DOHH2 (cell line): ENCODE measurements at regions not wholly inside any gene's neighbourhood (a gene's known extent, or its start where the extent isn't known, plus 50 kb on each side); places are given as distances from the start of the nearest gene placed in this dataset.

Experiments
- H3F3A ChIP-seq: fragments of 200-600 bp; sonication (generic), shearing (Covaris generic); 2 replicates; pipeline ENCODE4 v1.6.0; 2016; ENCODE audit warnings: antibody characterized with exemption, mild to moderate bottlenecking; ENCODE audit not compliant: control insufficient read depth, insufficient read depth
- H3K27ac ChIP-seq: fragments of 200-600 bp; sonication (generic); 2 replicates; pipeline ENCODE4 v1.5.1; 2014; ENCODE audit warnings: low read depth, mild to moderate bottlenecking, low read length, moderate library complexity
- H3K27me3 ChIP-seq: fragments of 200-600 bp; sonication (generic); 2 replicates; pipeline ENCODE4 v1.6.1; 2014; ENCODE audit warnings: mild to moderate bottlenecking, low read length, mixed read lengths; ENCODE audit not compliant: control insufficient read depth
- H3K36me3 ChIP-seq: fragments of 200-600 bp; sonication (generic); 2 replicates; pipeline ENCODE4 v1.6.1; 2014; ENCODE audit warnings: mild to moderate bottlenecking, low read length, moderate library complexity, mixed read lengths; ENCODE audit not compliant: control insufficient read depth
- H3K4me1 ChIP-seq: fragments of 200-600 bp; sonication (generic); 2 replicates; pipeline ENCODE4 v1.6.1; 2014; ENCODE audit warnings: mild to moderate bottlenecking, low read length, mixed read lengths; ENCODE audit not compliant: control insufficient read depth
- H3K4me2 ChIP-seq: fragments of 200-600 bp; sonication (generic); 2 replicates; pipeline ENCODE4 v1.6.0; 2014; ENCODE audit warnings: mild to moderate bottlenecking, low read length, moderate library complexity
- H3K4me3 ChIP-seq: fragments of 200-600 bp; sonication (generic); 2 replicates; pipeline ENCODE4 v1.5.1; 2014; ENCODE audit warnings: mild to moderate bottlenecking, low read length, mixed read lengths
- H3K79me2 ChIP-seq: fragments of 200-600 bp; sonication (generic); 2 replicates; pipeline ENCODE4 v1.6.1; 2014; ENCODE audit warnings: mild to moderate bottlenecking, low read length, mixed read lengths; ENCODE audit not compliant: control insufficient read depth
- H3K9me2 ChIP-seq: fragments of 200-600 bp; sonication (generic); replicated peaks from 2 replicates; pipeline ENCODE4 v1.6.1; 2014; ENCODE audit warnings: mild to moderate bottlenecking, low read length, mixed read lengths; ENCODE audit not compliant: control insufficient read depth
- H3K9me3 ChIP-seq: fragments of 200-600 bp; sonication (generic); 2 replicates; pipeline ENCODE4 v1.6.1; 2014; ENCODE audit warnings: antibody characterized with exemption, low read length, mixed read lengths; ENCODE audit not compliant: control insufficient read depth, insufficient read depth
- H4K20me1 ChIP-seq: fragments of 200-600 bp; sonication (generic); 2 replicates; pipeline ENCODE4 v1.6.0; 2014; ENCODE audit warnings: low read depth, mild to moderate bottlenecking, antibody characterized with exemption, low read length, moderate library complexity; ENCODE audit not compliant: control insufficient read depth, insufficient read depth
- EZH2phosphoT487 ChIP-seq: fragments of 200-600 bp; sonication (generic); IDR thresholded peaks from 2 replicates; pipeline ENCODE4 v1.6.1; 2017; ENCODE audit warnings: borderline replicate concordance, mild to moderate bottlenecking, antibody characterized with exemption, low read length, moderate library complexity, mixed read lengths
- TF ChIP-seq, protein P1 (sequence below): fragments of 200-600 bp; sonication (generic); IDR thresholded peaks from one replicate; pipeline ENCODE4 v1.5.1; 2014; ENCODE audit warnings: antibody characterized with exemption, mild to moderate bottlenecking, low read depth, low read length; ENCODE audit not compliant: poor library complexity, severe bottlenecking

GRCh38 chr2:187054501-187055319 lies 205.7 kb upstream of the ZSWIM2 start:
- H3K4me2 ChIP-seq = no peak overlapping the region
- H3K27ac ChIP-seq = no peak overlapping the region
- no peaks in the 10 kb centered on the region for H3K4me1 ChIP-seq
- H3K27me3 ChIP-seq = no peaks in the 10 kb centered on the region
- H3F3A ChIP-seq = no peaks in the 10 kb centered on the region
- no peak overlapping the region for H3K4me3 ChIP-seq
- H3K9me2 ChIP-seq = no peaks in the 10 kb centered on the region
- H4K20me1 ChIP-seq = no peaks in the 10 kb centered on the region
- H3K9me3 ChIP-seq = no peaks in the 10 kb centered on the region
- no peaks in the 10 kb centered on the region for H3K79me2 ChIP-seq
- H3K36me3 ChIP-seq = no peaks in the 10 kb centered on the region
- TF ChIP-seq, protein P1, sequence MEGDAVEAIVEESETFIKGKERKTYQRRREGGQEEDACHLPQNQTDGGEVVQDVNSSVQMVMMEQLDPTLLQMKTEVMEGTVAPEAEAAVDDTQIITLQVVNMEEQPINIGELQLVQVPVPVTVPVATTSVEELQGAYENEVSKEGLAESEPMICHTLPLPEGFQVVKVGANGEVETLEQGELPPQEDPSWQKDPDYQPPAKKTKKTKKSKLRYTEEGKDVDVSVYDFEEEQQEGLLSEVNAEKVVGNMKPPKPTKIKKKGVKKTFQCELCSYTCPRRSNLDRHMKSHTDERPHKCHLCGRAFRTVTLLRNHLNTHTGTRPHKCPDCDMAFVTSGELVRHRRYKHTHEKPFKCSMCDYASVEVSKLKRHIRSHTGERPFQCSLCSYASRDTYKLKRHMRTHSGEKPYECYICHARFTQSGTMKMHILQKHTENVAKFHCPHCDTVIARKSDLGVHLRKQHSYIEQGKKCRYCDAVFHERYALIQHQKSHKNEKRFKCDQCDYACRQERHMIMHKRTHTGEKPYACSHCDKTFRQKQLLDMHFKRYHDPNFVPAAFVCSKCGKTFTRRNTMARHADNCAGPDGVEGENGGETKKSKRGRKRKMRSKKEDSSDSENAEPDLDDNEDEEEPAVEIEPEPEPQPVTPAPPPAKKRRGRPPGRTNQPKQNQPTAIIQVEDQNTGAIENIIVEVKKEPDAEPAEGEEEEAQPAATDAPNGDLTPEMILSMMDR = no peak
- no peak for TF ChIP-seq EZH2phosphoT487

DNA sequence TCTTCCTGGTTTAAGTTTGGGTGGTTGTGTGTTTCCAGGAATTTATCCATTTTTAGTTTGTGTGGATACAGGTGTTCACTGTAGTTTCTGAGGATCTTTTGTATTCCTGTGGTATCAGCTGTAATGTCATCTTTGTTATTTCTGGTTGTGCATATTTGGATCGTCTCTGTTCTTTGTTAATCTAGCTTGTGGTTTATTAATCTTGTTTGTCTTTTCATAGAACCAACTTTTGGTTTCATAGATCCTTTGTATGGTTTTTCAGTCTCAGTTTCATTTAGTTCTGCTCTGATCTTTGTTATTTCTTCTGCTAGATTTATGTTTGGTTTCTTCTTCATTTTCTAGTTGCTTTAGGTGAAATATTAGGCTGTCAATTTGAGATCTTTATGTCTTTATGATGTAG lies 202.4 kb upstream of the ZSWIM2 start:
- H3K9me3 ChIP-seq = no peaks in the 10 kb centered on the region
- H3K27me3 ChIP-seq = no peaks in the 10 kb centered on the region
- H3K4me3 ChIP-seq = no peak overlapping the region
- no peaks in the 10 kb centered on the region for H4K20me1 ChIP-seq
- no peak overlapping the region for H3K4me2 ChIP-seq
- H3K36me3 ChIP-seq = no peaks in the 10 kb centered on the region
- H3K27ac ChIP-seq = no peak overlapping the region
- no peaks in the 10 kb centered on the region for H3K79me2 ChIP-seq
- no peaks in the 10 kb centered on the region for H3F3A ChIP-seq
- H3K9me2 ChIP-seq = no peaks in the 10 kb centered on the region
- H3K4me1 ChIP-seq = no peaks in the 10 kb centered on the region
- TF ChIP-seq EZH2phosphoT487 = no peak
- TF ChIP-seq, protein P1 = no peak

GRCh38 chr2:187050409-187050998 lies 201.5 kb upstream of the ZSWIM2 start:
- no peak overlapping the region for H3K4me2 ChIP-seq
- H3F3A ChIP-seq = no peaks in the 10 kb centered on the region
- no peaks in the 10 kb centered on the region for H4K20me1 ChIP-seq
- TF ChIP-seq EZH2phosphoT487 = no peak
- H3K9me3 ChIP-seq = no peaks in the 10 kb centered on the region
- H3K27me3 ChIP-seq = no peaks in the 10 kb centered on the region
- H3K79me2 ChIP-seq = no peaks in the 10 kb centered on the region
- no peaks in the 10 kb centered on the region for H3K4me1 ChIP-seq
- no peak overlapping the region for H3K4me3 ChIP-seq
- H3K36me3 ChIP-seq = no peaks in the 10 kb centered on the region
- no peaks in the 10 kb centered on the region for H3K9me2 ChIP-seq
- H3K27ac ChIP-seq = no peak overlapping the region

GRCh38 chr2:187037310-187037709 lies 188.3 kb upstream of the ZSWIM2 start:
- Histone ChIP-seq H3K36me3 (no peaks in the 10 kb centered on the region), H3F3A (no peaks in the 10 kb centered on the region), H3K9me3 (no peaks in the 10 kb centered on the region)

More at GRCh38 chr2:187037310-187037709, 188.3 kb upstream of the ZSWIM2 start:
- Histone ChIP-seq H3K9me2 (no peaks in the 10 kb centered on the region), H3K27ac (no peak overlapping the region), H3K27me3 (no peaks in the 10 kb centered on the region), H3K79me2 (no peaks in the 10 kb centered on the region), H3K4me2 (no peak overlapping the region), H3K4me1 (no peaks in the 10 kb centered on the region), H3K4me3 (no peak overlapping the region), H4K20me1 (no peaks in the 10 kb centered on the region)
- TF ChIP-seq, protein P1 = no peak
- TF ChIP-seq EZH2phosphoT487 = no peak
